ENCODE measurements at regions not wholly inside any gene's neighbourhood (a gene's known extent, or its start where the extent isn't known, plus 50 kb on each side); places are given as distances from the start of the nearest gene placed in this dataset.
"Not testable (repeated sequence)": the region's sequence is repeated elsewhere in the genome, so short reads cannot be mapped to it uniquely, and the experiment has no call there.

- TF ChIP-seq CTCF (optimal IDR thresholded peaks at IDR 0.05 in 1 of 3, IDR thresholded peaks at IDR 0.05 in 1 of 3, conservative IDR thresholded peaks at IDR 0.05 in 1 of 3; ENCODE audit: extremely low read depth in 1 of 3, insufficient read depth in 2 of 3, low read length in 3 of 3); EZH2 (IDR thresholded peaks at IDR 0.05; ENCODE audit: low read length): not testable (repeated sequence)
Observed at GRCh38 chr12:131216587-131216986, 262.9 kb downstream of the ADGRD1 start.

Data from keratinocyte (primary cell).